ENCODE measurements at regions not wholly inside any gene's neighbourhood (a gene's known extent, or its start where the extent isn't known, plus 50 kb on each side); places are given as distances from the start of the nearest gene placed in this dataset.

DNA sequence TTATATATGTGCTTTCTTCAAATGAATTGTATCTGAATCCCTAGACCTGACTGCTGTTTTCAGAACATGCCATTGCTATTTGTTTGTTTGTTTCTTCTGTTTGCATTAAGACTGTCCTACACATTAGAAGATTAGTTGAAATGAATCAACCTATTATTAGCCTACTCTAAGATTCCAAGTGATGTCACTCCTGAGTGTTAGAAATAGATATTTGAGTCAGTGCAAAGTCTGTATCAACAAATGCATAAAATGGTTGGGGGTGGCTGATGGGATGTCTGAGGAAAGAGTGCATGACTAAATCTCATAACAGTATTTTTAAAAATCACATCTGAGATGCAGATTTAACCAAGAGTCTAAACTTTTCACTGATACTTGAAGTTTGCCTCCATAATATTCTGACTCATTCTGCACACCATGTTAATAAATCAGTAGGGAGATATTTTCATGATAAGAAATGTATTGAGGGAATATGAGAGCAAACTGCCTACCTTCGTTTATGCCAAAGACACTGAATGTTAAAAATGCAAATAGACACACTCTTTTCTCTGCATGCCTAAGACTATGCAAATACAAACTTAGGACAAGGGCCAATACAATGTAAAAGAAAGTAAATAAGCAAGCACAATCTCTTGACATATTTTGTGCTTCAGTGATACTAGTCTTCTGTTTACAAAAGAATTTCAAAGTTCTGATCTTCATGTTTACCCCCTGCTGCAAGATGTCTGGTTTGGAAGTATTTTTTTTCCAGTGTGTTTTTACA is 253.3 kb downstream of the LIG4 start:
- H3K4me3 Mint-ChIP-seq (ENCODE audit: low read depth): no peak overlapping the region
- DNase-seq (ENCODE audit: low spot score, unreplicated experiment): no peak
- H3K36me3 Mint-ChIP-seq (ENCODE audit: insufficient read depth): no peaks in the 10 kb centered on the region
- peaks cover 15% of the 10 kb centered on the region for H3K9me3 Mint-ChIP-seq (ENCODE audit: low read depth)
- no peak overlapping the region for H3K27ac Mint-ChIP-seq
- TF ChIP-seq, protein P1, sequence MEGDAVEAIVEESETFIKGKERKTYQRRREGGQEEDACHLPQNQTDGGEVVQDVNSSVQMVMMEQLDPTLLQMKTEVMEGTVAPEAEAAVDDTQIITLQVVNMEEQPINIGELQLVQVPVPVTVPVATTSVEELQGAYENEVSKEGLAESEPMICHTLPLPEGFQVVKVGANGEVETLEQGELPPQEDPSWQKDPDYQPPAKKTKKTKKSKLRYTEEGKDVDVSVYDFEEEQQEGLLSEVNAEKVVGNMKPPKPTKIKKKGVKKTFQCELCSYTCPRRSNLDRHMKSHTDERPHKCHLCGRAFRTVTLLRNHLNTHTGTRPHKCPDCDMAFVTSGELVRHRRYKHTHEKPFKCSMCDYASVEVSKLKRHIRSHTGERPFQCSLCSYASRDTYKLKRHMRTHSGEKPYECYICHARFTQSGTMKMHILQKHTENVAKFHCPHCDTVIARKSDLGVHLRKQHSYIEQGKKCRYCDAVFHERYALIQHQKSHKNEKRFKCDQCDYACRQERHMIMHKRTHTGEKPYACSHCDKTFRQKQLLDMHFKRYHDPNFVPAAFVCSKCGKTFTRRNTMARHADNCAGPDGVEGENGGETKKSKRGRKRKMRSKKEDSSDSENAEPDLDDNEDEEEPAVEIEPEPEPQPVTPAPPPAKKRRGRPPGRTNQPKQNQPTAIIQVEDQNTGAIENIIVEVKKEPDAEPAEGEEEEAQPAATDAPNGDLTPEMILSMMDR (IDR thresholded peaks at IDR 0.05; ENCODE audit: unreplicated experiment): no peak
- H3K27me3 Mint-ChIP-seq: no peaks in the 10 kb centered on the region
- peaks cover 12% of the 10 kb centered on the region for H3K4me1 Mint-ChIP-seq (ENCODE audit: low read depth)

DNA sequence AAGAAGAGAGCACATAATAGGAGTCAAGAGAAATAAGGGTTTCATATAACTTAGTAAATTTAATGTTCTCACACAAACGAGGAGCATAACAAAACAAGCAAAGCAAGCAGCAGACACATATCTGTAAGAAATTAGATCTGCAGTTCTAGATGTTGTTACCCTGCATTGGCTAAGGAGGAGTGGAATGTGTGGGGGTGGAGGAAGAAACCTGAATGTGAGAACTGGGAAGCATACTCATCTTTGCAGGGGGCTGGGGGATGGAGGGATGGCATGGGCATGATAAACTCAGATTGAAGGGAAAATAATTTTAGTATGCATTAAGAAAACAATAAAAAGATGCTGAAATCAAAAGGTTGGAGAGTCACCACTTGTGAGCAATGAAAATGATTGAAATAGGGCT is 255.0 kb downstream of the LIG4 start:
- H3K27ac Mint-ChIP-seq: no peak overlapping the region
- no peak overlapping the region for H3K4me3 Mint-ChIP-seq (ENCODE audit: low read depth)
- no peak for DNase-seq (ENCODE audit: low spot score, unreplicated experiment)
- H3K36me3 Mint-ChIP-seq (ENCODE audit: insufficient read depth): no peaks in the 10 kb centered on the region
- H3K4me1 Mint-ChIP-seq (ENCODE audit: low read depth): peaks cover 12% of the 10 kb centered on the region
- no peaks in the 10 kb centered on the region for H3K27me3 Mint-ChIP-seq
- TF ChIP-seq, protein P1 (IDR thresholded peaks at IDR 0.05; ENCODE audit: unreplicated experiment): no peak
- peaks cover under 1% of the 10 kb centered on the region for H3K9me3 Mint-ChIP-seq (ENCODE audit: low read depth)

DNA sequence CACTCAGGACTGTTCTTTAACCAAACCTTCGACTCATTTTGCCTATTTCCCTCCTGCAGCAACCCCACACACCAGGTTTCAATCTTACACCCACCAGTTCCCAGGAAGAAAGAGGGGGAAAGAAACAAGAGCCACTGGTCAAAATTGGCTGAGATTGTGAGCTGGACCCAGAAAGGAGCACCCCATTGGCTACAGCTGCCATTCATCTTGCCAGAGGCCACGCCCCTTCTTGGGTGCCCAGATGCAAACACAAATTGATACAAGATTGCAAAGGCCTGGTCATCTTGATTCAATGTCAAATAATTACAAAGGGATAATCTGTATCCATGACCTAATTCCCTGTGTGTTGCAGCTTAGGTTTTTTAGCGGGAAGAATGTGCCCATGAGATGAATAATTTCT is 258.4 kb downstream of the LIG4 start:
- Mint-ChIP-seq H3K36me3 (ENCODE audit: insufficient read depth) (no peaks in the 10 kb centered on the region), H3K27me3 (no peaks in the 10 kb centered on the region), H3K4me1 (ENCODE audit: low read depth) (peaks cover 7% of the 10 kb centered on the region), H3K9me3 (ENCODE audit: low read depth) (peaks cover under 1% of the 10 kb centered on the region), H3K4me3 (ENCODE audit: low read depth) (no peak overlapping the region), H3K27ac (no peak overlapping the region)
- DNase-seq (ENCODE audit: low spot score, unreplicated experiment): no peak
- TF ChIP-seq, protein P1 (IDR thresholded peaks at IDR 0.05; ENCODE audit: unreplicated experiment): no peak

DNA sequence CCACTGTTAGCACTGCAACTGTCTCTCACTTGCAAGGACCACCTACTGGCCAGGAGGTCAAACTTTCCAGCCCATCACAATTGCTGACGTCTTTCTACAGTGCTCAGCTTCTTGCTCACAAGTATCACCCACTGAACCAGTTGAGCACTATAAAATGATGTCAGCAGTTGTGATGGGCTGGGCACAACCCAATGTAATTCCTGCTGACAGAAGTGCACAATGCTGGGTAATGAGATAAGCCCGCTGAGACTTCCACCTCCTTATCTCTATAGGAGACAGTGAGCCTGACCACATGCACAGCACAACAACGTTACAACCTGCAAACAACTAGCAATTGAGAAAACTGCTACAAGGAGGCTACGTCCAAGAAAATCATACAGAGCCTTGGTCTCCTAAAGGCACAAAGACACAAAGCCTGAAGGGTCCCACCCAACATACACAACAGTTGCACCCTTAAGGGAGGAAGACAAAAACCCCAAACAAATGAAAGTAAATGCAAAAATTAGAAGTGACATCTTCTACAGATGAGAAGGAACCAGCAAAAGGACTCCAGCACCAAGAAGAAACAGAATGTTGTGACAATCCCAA is 273.2 kb downstream of the LIG4 start:
- peaks cover 3% of the 10 kb centered on the region for H3K9me3 Mint-ChIP-seq (ENCODE audit: low read depth)
- no peak overlapping the region for H3K27ac Mint-ChIP-seq
- H3K4me3 Mint-ChIP-seq (ENCODE audit: low read depth): no peak overlapping the region
- TF ChIP-seq, protein P1 (IDR thresholded peaks at IDR 0.05; ENCODE audit: unreplicated experiment): no peak
- no peak for DNase-seq (ENCODE audit: low spot score, unreplicated experiment)
- H3K36me3 Mint-ChIP-seq (ENCODE audit: insufficient read depth): no peaks in the 10 kb centered on the region
- H3K27me3 Mint-ChIP-seq: peaks cover 3% of the 10 kb centered on the region
- peaks cover under 1% of the 10 kb centered on the region for H3K4me1 Mint-ChIP-seq (ENCODE audit: low read depth)

DNA sequence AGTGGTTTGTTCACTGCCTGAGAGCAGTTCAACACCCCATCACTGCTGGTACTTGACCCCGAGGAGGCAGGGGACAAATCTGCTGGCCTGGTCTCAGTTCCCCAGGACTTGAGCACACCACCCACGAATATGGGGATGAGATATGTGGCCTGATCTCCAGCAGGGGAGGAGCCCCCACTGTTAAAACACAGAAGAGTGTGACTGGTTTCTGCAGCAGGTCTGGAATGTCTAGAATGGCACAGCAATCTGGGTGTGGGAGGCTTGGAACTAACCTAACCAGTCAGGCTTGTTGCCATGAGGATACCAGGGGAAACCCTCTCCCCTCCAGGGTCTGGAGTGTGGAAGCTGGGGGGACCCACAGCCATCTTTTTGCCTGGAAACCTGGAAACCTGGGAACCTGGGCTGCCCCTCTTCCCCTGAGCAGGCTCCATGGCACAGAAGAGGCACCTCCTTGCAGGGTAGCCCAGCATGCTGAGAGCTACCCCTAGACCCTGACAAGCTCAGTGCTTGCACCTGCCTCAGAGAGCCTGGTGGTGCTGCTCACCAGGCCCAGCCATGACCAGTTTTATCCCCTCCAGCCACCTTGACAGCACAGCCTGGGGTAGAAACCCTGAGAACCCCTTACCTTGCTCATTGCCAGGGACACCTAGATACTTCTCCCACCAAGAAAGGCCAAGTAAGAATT is 273.8 kb downstream of the LIG4 start:
- Mint-ChIP-seq H3K36me3 (ENCODE audit: insufficient read depth) (no peaks in the 10 kb centered on the region), H3K4me3 (ENCODE audit: low read depth) (no peak overlapping the region), H3K4me1 (ENCODE audit: low read depth) (no peaks in the 10 kb centered on the region), H3K27ac (no peak overlapping the region), H3K9me3 (ENCODE audit: low read depth) (peaks cover 3% of the 10 kb centered on the region), H3K27me3 (peaks cover 3% of the 10 kb centered on the region)
- TF ChIP-seq, protein P1 (IDR thresholded peaks at IDR 0.05; ENCODE audit: unreplicated experiment): no peak
- no peak for DNase-seq (ENCODE audit: low spot score, unreplicated experiment)

All from progenitor cell of endocrine pancreas (in vitro differentiated cells).